HK-2 (cell line): ENCODE measurements at regions not wholly inside any gene's neighbourhood (a gene's known extent, or its start where the extent isn't known, plus 50 kb on each side); places are given as distances from the start of the nearest gene placed in this dataset.

Experiments
- DNase-seq: peaks from one replicate; pipeline ENCODE4 v3.0.0-alpha.2; 2018; ENCODE audit not compliant: unreplicated experiment

DNA sequence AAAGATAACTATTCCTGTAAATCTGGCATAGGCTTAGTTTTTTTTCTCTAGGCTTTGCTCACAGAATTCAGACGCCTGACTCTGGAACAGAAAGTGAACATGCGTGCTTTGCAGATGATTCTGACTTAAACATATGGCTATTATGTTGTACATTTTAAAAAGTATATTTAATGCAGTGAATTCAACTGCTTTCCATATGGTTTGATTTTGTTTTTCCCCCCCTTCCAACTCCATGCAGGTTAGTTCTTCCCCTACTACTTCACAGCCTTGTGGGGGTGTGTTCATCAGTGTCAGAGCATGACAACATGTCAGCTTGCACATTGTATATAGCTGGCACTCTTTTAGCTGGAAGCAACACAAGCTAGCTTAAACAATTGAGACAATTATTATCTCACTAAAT lies 226.8 kb downstream of the TMEM167A start:
- DNase-seq = no peak

DNA sequence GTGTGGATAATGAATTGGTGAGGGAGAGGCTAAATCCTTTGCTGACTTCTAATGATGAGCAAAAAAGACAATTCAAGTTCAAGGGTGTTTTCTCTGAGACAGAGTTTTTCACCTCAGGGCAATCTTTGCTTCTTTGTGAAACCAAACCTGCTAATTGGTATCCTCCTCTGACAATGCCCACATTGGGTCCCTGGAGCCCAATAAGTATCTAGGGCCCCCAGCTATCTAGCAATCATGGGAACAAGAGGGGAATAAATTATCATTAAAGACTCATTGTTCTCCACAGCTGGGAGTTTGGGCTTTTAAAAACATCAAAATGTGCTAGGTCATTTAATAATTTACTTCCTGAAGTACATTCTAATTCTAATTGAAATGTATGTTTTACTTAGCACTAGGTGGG lies 227.3 kb downstream of the TMEM167A start:
- no peak for DNase-seq

DNA sequence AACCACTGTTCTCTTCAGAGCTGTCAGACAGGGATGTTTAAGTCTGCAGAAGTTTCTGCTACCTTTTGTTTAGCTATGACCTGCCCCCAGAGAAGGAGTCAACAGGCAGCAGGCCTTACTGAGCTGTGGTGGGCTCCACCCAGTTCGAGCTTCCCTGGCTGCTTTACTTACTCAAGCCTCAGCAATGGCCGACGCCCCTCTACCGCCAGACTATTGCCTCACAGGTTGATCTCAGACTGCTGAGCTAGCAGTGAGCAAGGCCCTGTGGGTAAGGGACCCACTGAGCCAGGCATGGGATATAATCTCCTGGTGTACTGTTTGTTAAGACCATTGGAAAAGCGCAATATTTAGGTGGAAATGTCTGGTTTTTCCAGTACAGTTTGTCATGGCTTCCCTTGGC lies 229.6 kb downstream of the TMEM167A start:
- DNase-seq = no peak

DNA sequence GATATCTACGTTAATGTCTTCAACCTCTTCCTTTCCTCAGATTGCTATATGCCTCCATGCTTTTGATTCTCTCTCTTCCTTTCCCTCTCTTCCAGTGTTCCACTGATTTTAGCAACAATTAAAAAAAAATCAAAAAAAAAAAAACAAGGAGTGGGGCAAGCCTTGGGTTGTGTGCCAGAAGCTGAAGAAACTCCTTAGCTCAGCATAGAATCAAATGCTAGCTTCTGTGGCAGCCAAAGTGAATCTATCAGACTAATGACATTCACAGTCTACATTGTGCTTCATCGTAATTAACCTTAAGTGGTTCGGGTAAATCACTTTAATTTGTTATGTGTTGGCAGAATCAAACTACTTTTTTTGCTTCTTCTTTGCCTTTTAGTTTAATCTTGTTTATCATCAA lies 237.3 kb downstream of the TMEM167A start:
- no peak for DNase-seq

DNA sequence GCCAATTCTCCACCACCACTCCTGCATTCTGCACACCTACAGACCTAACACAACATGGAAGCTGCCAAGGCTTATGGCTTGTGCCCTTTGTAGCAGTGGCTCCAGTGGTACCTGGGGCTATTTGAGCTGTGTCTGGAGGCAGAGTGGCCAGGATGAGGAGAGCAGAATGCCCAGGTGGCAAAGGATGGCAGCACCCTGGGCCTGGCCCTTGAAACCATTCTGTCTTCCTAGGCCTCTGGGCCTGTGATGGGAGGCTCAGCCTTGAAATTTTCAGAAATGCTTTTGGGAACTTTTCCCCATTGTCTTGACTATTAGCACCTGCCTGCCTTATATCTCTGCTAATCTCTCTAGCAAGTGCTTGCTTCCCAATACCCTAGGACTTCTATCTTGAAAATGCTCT lies 241.7 kb downstream of the TMEM167A start:
- DNase-seq = no peak

DNA sequence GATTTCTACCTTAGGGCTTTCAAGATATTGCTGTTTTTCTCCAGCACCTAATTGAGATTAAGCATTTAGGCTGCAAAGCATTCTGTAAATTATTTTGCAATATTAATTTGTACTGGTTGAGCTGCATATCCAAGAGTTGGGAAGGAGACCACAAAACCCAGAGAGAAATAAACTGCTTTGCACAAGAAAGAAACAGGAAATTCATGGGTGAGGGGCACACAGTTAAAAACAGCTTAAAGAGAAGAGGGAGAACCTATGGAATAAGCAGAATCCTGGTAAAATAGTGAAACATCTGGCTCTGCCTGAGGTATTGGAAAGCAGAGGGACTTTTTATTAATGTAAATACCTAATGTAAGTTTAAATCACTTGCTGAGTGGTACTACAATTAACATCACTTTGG lies 243.0 kb downstream of the TMEM167A start:
- DNase-seq = no peak

DNA sequence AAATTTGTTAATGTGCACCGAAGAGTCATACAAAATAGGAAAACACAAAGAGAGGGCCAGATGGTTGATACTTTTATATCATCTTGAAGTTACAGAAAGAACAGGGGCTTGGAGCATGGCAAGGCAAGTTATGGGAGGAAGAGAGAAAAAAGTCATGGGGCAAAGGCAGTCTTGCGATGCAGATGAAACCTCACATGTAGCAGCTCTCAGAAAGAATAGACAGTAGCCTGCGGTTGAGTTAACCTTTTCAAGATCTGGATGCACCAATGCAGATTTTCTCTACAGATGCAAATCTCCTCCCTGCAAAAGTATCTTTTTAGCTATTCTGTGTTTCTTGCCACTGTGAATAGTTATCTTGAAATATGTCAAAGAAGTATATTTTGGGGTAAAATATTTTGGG lies 243.9 kb downstream of the TMEM167A start:
- DNase-seq = no peak

DNA sequence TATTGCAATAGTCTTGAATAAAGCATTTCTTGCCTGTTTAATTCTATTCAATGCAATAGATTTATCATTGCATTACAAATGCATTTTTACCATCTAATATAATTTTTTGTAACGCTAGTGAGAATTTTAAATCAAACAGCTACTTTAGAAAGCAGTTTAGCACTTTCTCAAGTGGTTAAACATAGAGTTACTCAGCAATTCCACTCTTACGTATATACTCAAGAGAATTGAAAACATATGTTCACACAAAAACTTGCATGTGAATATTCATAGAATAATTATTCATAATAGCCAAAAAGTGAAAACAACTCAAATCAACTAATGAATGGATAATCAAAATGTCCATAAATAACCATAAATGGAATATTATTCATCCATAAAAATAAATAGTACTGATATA lies 244.7 kb downstream of the TMEM167A start:
- no peak for DNase-seq

DNA sequence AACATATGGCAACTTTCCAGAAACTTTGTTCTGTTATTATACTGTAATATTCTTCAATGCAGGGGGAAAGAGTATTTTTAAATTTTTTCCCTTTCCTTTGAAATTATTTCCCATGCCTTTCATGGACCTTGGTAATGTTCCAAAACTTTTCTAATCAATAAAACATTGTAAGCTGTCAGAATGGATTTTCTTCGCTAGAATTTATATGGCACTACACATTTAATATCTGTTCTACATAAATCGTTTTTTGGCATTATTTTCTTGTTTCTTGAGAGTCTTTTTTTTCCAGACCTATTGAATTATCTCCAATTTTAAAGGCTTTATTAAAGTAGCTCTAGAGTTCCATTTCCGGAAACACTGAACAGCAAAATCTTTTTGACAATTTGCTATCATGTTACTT lies 249.0 kb downstream of the TMEM167A start:
- DNase-seq = no peak

DNA sequence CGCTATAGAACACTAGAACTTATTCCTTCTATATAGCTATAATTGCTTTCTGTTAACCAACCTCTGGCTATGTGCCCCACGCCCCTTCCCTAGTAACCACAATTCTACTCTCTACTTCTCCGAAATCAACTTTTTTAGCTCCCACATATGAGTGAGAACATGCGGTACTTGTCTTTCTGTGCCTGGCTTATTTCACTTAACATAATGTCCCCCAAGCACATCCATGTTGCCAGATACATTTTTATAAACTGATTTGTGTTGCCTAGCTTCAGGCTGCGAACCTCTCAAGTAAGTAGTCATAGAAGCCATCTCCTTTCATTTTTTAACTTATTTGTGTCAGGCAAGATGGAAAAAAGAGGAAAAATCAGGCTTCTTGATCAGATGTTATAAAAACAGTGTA lies 249.5 kb downstream of the TMEM167A start:
- DNase-seq = no peak

DNA sequence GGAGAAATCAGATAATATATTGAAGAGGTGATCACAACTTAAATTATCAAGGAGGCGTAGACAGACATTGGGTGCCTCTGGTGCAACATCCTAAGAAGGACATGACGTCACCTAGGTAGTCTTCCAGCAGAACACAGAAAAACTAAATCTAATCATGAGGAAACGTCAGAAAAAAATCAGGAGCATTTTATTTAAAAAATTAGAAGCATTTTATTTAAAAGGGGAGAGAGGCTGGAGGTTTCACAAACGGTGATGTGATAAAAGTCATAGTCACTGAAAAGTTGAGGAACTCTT lies 254.6 kb downstream of the TMEM167A start:
- DNase-seq = no peak

DNA sequence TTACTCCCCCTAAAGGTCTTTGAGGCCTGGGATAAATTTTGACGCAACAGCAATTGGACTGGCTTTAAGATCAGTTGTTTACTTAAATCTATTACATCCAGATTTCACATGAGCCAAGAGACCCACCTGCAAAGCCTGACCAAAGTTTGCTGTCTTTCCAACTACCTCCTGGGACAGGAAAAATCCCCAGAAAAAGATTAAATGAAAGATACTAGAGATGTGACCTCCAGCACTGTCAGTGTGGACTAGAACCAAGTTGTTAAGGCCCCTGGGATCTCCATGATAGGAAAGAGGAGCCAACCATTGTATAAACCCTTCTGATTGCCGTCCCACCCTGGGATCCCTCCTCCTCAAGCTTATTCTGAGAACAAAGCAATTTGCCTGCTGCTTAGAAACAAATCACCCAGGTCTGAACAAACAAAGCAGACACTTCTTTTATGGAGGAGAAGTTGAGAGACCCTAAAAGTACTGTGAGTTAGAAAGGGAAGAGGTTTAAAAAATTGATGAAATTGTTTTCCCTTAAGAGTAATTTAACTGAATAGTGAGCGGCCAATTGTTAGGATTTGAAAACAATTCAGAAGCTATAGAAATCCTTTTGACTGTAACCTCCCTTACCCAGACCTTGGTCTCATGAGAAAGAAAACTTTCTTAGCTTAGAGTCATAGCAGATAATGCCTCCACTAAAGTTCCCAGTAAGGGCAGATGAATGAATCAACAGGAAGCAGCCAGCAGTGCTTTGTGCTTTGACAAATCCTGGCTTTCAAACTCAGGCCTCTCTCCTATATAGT lies 255.2 kb downstream of the TMEM167A start:
- DNase-seq = no peak

DNA sequence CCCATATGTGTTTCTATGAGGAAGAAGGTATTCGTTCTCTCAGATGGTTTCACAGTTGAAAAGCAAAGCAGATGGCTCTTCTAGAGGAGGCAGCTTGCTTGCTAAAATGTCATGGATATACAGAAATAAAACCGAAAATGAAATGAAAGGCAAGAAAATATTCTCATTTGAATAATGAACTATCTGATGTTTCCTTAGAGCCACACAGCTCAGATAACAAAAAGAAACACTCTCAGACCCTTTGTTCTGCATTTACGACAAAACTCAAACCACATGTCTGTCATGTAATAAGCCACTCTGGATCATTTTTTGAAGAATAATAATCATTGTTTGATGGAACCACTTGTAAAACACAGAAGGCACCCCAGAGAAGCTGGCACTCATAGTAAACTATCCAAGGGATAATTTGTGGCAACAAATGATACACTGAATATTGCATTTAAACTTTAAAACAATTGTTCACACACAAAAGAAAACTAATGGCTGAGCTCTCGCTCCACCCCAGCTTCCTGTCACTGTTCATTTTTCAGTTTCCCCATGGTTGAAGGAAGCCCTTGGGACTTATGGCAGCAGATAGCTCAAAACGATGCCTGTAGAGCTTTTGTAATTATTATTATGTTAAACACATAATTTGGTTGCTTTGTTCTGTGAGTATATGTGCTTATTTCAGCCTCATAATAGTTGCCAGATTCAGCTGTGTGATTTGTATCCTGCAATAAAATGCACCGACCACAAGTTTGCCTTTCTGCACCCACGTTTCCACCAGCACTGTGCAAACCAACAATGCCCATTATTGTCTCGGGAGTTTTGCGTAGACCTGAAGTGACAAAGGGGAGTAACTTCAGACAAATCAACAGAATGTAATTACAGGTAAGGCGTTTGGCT lies 256.0 kb downstream of the TMEM167A start:
- no peak for DNase-seq

DNA sequence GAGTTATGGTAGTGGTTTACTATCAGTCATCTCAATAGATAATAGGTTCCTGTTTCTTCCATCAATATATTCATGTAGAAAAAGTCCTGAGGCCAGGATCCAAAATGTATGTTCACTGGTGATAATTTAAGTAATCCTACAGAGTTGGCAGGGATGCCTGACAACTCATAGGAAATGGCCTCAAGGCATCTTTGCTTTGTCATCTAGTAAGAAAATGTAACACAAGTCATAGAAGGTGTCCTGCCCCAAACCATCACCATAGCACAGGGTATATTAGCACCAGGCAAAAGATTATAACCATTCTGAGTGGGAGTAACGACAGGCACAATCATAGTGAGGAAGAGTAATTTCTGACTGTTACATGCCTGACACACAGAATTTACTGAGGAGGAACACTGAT lies 257.0 kb downstream of the TMEM167A start:
- DNase-seq = no peak

DNA sequence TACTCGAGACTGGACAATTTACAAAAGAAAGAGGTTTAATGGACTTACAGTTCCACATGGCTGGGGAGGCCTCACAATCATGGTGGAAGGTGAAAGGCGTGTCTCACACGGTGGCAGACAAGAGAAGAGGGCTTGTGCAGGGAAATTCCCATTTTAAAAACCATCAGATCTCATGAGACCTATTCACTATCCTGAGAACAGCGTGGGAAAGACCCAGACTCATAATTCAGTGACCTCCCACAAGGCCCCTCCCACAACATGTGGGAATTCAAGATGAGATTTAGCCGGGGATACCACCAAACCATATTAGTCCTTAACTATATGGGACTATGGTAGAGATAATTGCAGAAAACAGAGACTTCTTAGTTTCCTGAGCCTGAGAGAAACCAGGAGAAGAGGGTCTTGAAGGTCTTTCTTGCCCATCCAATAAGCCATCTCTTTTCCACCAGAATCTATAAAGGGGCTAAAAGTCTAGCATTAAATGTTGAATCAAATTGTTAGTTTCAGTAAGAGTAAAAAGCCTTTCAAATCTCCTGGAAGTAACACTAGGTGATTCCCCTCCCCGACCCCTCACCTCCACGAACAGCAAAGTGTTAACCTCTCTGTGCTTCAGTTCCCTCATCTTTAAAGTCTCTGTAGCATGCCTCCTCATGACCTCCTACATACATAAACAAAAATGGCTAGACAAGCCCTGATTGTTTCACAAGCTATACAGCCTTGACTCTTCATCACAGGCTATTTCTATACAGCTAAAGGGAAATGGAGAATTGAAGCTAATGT lies 259.1 kb downstream of the TMEM167A start:
- DNase-seq = no peak

DNA sequence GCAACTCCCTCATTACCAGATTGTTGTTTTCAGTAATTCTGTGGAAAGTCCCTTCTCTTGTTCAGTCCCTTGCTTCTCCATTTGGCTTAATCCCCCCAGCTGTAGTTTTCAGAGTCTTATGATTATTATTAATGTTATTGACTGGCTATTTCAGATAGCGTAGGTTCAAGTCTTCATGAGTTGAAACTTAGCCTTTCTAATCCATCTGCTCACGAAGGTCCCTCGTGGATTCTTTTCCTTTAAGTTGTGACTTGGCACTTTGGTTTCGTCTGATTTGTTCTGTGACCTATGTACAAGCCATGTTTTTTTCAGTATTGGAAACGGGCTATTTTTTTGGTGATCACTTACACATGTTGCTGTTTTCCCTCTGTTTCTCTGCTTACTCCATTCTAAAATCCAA lies 260.3 kb downstream of the TMEM167A start:
- DNase-seq = no peak

DNA sequence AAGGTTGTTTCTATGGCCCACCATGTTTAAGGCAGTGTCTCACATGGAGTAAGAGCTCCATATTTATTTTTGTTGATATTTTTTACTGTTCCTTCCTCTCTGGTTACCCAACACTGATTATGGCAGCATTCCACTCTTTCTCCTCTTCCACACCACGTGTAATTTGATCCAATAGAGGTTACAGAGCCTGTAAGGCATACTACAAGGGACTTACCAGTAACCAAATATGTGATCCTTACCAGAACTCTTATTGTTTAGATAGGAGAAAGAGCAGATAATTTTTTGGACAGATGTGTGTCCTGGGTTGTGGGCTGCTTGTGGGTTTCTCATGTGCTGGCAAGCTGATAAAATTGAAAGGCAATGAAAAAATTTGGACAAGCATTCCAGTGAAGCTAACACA lies 261.3 kb downstream of the TMEM167A start:
- DNase-seq = no peak

DNA sequence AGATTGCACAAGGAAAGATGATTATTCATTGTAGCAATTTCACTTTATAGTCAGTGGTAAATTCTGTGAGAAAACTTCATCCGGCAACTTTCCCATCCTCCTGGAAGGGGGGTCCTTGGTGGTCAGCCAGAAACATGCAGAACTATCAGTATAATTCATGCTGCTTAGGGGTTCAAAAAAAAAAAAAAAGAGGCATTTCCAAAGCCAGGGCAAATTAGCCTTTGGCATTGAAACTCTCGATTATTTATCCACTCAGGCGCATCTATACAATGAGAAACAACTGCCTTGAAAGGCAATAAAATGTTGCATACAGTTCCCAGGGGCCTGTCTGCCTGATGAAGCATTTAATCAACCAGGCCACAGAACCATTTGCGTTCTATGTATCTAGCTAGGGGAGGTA lies 263.3 kb downstream of the TMEM167A start:
- DNase-seq = no peak

DNA sequence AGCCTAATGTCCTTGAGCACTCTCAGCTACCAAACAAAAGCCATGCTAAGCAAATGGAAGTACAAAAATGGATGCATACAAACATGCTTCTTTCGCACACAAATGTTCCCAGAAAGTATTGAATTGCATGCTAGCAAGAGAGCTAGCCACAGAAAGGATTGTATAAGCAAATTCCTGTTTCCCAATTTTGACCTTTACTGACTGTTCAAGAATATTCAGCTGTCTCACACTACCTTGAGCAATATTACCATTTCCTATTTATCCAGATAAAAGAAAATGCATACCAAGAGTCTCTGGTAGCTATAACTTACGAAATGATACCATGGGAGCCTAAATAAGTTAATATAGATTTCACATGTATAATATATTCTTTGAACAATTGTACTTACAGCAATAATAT lies 264.6 kb downstream of the TMEM167A start:
- no peak for DNase-seq

DNA sequence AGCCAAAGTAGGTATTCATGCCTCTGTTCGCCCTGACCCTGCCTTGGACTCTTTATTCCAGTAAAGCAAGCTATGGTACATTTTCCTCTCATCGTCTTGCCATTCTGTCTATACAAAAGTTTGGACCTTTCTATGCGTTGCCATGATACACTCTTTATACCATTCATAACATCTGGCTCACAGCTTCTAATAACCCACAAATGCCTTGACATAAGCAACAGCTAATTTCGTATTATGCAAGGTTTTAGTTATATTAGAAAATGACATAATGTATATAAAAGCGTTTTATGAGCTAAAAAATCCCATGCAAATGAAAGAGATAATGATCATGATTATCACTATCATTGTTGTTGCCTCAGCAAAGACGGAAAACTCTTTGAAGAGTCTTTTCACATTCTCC lies 265.7 kb downstream of the TMEM167A start:
- no peak for DNase-seq

DNA sequence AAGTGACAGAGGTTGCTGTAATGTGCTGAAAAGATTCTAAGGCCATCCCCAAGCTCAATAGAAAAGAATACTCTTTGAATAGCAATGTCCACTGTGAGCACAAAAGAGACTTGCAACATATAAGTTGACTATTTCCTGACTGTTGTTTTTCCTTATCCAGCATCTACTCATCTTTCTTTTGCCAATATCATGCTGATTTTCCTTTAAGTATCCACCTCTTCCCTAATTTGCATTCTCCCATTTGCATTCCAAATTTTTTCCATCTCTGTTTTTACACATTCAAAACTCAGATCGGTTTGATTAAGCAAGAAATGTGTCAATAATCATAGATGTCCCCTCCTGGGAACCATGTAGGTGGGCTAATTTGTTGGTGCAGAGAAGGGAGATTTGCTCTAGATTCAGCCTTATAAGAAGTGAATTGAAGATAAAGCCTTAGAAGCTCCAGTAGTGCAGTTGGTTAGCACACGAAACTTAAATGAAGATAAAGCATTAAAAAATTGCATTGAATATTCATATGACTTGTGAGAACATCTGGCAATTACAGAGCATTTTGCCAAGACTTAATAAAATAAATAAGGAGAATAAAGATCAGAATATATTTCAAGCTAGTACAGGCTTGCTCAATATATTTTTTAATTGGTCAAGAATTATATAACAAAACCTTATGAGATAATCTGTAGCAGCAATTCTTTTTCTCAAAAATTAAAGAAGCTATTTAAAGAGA lies 267.6 kb downstream of the TMEM167A start:
- no peak for DNase-seq

DNA sequence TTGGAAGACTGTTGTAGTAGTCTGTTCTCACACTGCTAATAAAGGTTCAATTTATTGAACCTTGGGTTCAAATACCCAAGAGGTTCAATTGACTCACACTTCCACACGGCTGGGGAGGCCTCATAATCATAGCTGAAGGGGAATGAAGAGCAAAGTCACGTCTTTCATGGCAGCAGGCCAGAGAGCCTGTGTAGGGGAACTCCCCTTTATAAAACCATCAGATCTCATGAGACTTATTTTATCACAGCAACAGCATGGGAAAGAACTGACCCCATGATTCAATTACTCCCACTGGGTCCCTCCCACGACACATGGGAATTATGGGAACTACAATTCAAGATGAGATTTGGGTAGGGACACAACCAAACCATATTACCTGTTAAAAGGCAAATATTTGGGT lies 268.2 kb downstream of the TMEM167A start:
- no peak for DNase-seq
